GM12864 (cell line): ENCODE measurements at regions not wholly inside any gene's neighbourhood (a gene's known extent, or its start where the extent isn't known, plus 50 kb on each side); places are given as distances from the start of the nearest gene placed in this dataset.

Experiments
- DNase-seq: peaks from one replicate; pipeline ENCODE4 v3.0.0-alpha.2; 2011; ENCODE audit warnings: low read depth
- H3K4me3 ChIP-seq: 2 replicates; pipeline ENCODE4 v1.5.1; 2011; ENCODE audit warnings: mild to moderate bottlenecking, low read depth, low read length, control low read depth
- TF ChIP-seq, protein P1 (sequence below): IDR thresholded peaks from 2 replicates; pipeline ENCODE4 v1.5.1; 2011; ENCODE audit warnings: low read depth, mild to moderate bottlenecking, moderate library complexity, low read length, control low read depth, inconsistent platforms; ENCODE audit errors: missing control alignments

DNA sequence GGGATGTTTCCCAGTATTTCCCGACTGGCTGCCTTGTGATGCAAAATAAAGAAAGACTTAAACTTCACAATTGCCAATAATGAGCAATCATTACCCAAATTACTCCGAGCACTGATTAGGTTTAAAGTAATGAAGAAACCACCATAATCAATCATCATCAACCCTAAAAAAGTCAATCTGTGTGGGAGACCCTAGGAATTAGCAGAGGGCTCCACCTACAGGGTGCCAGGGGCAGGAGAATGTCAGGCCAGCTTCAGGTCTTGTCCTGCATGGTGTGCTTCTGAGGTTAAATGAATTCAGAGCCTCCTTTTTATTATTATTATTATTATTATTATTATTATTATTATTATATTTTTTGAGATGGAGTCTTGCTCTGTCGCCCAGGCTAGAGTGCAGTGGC, 478.0 kb upstream of the ARRDC4 start:
- TF ChIP-seq, protein P1, sequence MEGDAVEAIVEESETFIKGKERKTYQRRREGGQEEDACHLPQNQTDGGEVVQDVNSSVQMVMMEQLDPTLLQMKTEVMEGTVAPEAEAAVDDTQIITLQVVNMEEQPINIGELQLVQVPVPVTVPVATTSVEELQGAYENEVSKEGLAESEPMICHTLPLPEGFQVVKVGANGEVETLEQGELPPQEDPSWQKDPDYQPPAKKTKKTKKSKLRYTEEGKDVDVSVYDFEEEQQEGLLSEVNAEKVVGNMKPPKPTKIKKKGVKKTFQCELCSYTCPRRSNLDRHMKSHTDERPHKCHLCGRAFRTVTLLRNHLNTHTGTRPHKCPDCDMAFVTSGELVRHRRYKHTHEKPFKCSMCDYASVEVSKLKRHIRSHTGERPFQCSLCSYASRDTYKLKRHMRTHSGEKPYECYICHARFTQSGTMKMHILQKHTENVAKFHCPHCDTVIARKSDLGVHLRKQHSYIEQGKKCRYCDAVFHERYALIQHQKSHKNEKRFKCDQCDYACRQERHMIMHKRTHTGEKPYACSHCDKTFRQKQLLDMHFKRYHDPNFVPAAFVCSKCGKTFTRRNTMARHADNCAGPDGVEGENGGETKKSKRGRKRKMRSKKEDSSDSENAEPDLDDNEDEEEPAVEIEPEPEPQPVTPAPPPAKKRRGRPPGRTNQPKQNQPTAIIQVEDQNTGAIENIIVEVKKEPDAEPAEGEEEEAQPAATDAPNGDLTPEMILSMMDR: no peak
- H3K4me3 ChIP-seq: no peak overlapping the region
- no peak for DNase-seq

DNA sequence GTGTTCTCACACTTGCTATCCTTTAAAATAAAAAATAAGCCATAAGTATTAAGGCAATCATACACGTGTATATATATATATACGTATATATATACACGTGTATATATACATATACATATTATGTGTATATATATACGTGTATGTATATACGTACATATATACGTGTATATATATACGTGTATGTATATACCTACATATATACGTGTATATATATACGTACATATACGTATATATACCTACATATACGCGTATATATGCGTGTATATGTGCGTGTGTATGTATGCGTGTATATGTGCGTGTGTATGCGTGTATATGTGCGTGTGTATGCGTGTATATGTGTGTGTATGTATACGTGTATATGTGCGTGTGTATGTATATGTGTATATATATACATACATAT, 477.3 kb upstream of the ARRDC4 start:
- H3K4me3 ChIP-seq: no peak overlapping the region
- TF ChIP-seq, protein P1: no peak
- DNase-seq: no peak

DNA sequence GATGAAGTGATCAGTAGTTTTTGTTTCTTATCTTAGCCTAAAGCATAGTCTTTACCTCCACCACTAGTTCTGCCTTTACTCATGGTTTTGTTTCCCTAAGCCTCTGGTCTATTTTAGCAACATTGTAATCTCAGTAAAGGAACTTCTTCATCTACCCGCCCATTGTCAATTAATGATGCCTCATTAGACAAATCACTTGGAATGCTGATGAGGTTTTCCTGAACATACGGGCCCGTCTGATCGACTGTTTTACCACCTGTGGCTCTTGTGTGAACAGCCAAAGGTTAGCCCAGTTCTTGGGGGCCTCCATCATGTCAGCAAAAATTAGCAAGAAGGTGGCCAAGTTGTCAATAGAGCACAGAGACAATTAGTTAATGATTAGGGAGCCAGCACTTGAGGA, 470.1 kb upstream of the ARRDC4 start:
- DNase-seq: no peak
- H3K4me3 ChIP-seq: no peak overlapping the region
- TF ChIP-seq, protein P1: no peak

DNA sequence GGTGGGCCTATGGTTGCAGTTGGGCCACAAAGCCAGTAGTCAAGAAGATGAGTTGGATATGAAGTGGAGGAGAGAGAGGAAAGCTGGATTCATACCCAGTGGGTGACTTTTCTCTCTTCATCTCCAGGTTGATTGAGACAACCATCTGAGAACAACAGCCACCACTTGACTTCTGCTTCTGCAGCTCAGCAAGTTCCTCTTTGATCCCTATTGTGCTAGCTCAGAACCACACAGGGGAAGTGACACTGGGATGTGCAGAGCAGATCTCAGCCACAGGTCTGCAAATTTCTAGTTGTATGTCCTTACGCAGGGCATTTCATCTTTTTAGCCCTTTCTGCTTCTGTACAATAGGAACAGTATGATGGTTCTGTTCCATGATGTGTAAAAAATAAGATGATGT, 459.2 kb upstream of the ARRDC4 start:
- H3K4me3 ChIP-seq: no peak overlapping the region
- DNase-seq: no peak
- TF ChIP-seq, protein P1: no peak

DNA sequence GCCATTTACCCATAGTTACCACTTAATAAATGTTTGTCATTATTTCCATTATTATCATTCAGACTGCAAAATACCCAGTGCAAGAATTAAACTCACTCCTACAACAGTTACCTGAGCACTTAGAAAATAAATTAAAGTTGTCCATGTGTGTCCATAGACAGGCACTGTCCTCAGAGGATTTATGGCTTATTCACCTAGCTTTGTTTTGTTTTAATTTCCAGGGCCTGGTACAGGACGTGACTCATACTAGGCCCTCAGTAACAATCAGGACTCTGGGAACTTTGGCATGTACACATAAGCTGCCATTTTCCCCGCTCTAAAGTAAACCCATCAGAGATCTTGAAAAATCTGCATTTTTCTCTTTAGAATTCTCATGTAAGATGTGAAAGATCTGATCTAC, 458.5 kb upstream of the ARRDC4 start:
- DNase-seq: no peak
- H3K4me3 ChIP-seq: no peak overlapping the region
- TF ChIP-seq, protein P1: no peak

DNA sequence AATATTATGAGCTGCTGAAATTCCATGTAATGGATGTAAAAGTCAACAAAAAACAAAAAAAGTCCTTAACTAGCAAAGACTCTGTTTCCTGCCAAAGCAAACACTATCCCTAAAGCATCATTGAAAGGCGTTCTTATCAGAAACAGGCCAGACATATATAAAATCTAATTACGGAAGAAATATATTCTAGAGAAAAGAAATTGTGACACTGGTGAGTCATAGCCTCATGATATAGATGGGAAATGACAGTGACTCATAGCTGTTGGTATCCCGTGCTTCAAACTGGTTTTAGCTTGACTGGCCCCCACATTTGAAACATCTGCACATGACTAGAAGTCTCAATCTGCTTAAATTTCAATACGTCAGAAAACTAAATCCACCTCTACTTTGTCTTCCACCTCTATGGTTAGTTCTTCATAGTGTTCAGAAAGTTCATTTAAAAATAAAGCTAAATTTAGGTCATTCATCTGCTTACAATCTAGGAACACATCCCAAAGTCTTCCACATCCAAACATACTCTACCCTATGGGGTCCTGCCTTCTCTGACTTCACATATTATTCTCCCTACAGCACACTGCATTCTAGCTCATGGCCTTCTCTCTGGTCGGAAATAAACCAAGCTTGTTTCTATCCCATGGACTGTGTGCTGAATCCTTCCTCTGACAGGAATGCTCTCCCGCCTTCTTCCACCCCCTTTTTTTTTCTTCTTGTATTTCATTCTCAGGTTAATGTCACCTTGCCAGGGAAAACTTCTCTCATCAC, 456.3 kb upstream of the ARRDC4 start:
- no peak for DNase-seq
- no peak overlapping the region for H3K4me3 ChIP-seq
- TF ChIP-seq, protein P1: no peak

DNA sequence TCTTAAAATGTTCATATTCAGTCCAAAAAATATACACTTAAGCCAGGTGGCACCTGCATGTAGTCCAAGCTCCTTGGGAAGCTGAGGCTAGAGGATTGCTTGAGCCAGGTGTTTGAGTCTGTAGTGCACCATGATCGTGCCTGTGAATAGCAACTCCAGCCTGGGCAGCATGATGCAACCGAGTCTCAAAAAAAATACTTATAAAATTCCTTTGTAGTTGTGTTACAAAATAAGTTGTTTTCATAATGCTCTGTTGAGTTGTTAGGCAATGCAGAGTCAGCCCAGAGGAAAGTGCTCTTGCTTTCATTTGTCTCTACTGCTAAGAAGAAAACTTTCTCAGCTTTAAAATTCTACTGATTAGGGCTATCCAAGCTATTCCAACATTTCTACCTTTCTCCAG, 442.8 kb upstream of the ARRDC4 start:
- no peak for DNase-seq
- H3K4me3 ChIP-seq: no peak overlapping the region
- TF ChIP-seq, protein P1: no peak
